Natural killer cell treated with Interleukin-12 subunit alpha and Interleukin-12 subunit beta and Interleukin-15 and Interleukin-18, amount 100 ng/mL, for 72 hours (primary cell): ENCODE measurements at regions not wholly inside any gene's neighbourhood (a gene's known extent, or its start where the extent isn't known, plus 50 kb on each side); places are given as distances from the start of the nearest gene placed in this dataset.

Experiments used
- ATAC-seq, 2 donors: fragments of 150-1000 bp; cut with Tn5 transposase in 1 of 2; sonication (Bioruptor Pico), chemical (Tn5 transposase) in 1 of 2; 2 replicates each; pipeline ENCODE4 v1.10.0; 2021
- DNase-seq: peaks from one replicate; pipeline ENCODE4 v3.0.0; 2022; ENCODE audit warnings: low spot score
- H3K27ac Mint-ChIP-seq, 2 donors: 1 replicate in 1 of 2; 2 replicates in 1 of 2; pipeline ENCODE4 v1.8.0; 2022; ENCODE audit warnings: mixed read lengths in 2 of 2, mild to moderate bottlenecking in 1 of 2, moderate library complexity in 1 of 2
- H3K27me3 Mint-ChIP-seq, 2 donors: 1 replicate in 1 of 2; 2 replicates in 1 of 2; pipeline ENCODE4 v1.8.0; 2022; ENCODE audit warnings: mixed read lengths in 2 of 2
- H3K36me3 Mint-ChIP-seq: one replicate; pipeline ENCODE4 v1.8.0; 2022; ENCODE audit warnings: mixed read lengths
- H3K4me1 Mint-ChIP-seq, 2 donors: 1 replicate in 1 of 2; 2 replicates in 1 of 2; pipeline ENCODE4 v1.8.0; 2022; ENCODE audit warnings: low read depth in 2 of 2, mixed read lengths in 2 of 2, mild to moderate bottlenecking in 1 of 2
- H3K4me3 Mint-ChIP-seq: one replicate; pipeline ENCODE4 v1.8.0; 2022; ENCODE audit warnings: mixed read lengths
- H3K9me3 Mint-ChIP-seq: 2 replicates; pipeline ENCODE4 v1.8.0; 2022; ENCODE audit warnings: mixed read lengths

- peaks cover 20% of the 10 kb centered on the region for H3K36me3 Mint-ChIP-seq
- DNase-seq (no peak), ATAC-seq (no peak)
- H3K9me3 Mint-ChIP-seq, result no peaks in the 10 kb centered on the region
- H3K27ac Mint-ChIP-seq, result peak overlapping the region; percentile 68 to 82
- peaks cover 41 to 59% of the 10 kb centered on the region in 2 donors for H3K4me1 Mint-ChIP-seq
- H3K4me3 Mint-ChIP-seq, result no peak overlapping the region
- no peaks in the 10 kb centered on the region for H3K27me3 Mint-ChIP-seq
These were observed 289.4 kb downstream of the ZEB2 start for GRCh38 chr2:144230448-144231085.

- Mint-ChIP-seq H3K9me3 (no peaks in the 10 kb centered on the region), H3K27ac (peak overlapping the region; percentile 68 to 82), H3K36me3 (peaks cover 20% of the 10 kb centered on the region), H3K27me3 (no peaks in the 10 kb centered on the region), H3K4me3 (peak overlapping the region; percentile 6), H3K4me1 (peaks cover 37 to 56% of the 10 kb centered on the region in 2 donors)
- DNase-seq, result no peak
- no peak for ATAC-seq
These were observed 289.9 kb downstream of the ZEB2 start for GRCh38 chr2:144230033-144230432.

- H3K4me1 Mint-ChIP-seq, result peaks cover 32 to 48% of the 10 kb centered on the region in 2 donors
- H3K4me3 Mint-ChIP-seq, result no peak overlapping the region
- no peak overlapping the region for H3K27ac Mint-ChIP-seq
- H3K9me3 Mint-ChIP-seq, result no peaks in the 10 kb centered on the region
- no peaks in the 10 kb centered on the region for H3K27me3 Mint-ChIP-seq
- peaks cover 17% of the 10 kb centered on the region for H3K36me3 Mint-ChIP-seq
- no peak for ATAC-seq
- DNase-seq, result no peak
These were observed 290.6 kb downstream of the ZEB2 start for GRCh38 chr2:144229296-144229695.

- ATAC-seq, result no peak
- DNase-seq, result no peak
- Mint-ChIP-seq H3K27ac (peak overlapping the region in 1 of 2 donors; percentile 63), H3K36me3 (peaks cover 17% of the 10 kb centered on the region), H3K4me3 (no peak overlapping the region), H3K27me3 (no peaks in the 10 kb centered on the region), H3K4me1 (peaks cover 20 to 31% of the 10 kb centered on the region in 2 donors), H3K9me3 (no peaks in the 10 kb centered on the region)
These were observed 292.4 kb downstream of the ZEB2 start for GRCh38 chr2:144227427-144228105.

GRCh38 chr2:144225076-144225475 lies 294.8 kb downstream of the ZEB2 start:
- Mint-ChIP-seq H3K9me3 (no peaks in the 10 kb centered on the region), H3K27me3 (no peaks in the 10 kb centered on the region), H3K27ac (no peak overlapping the region), H3K36me3 (peaks cover 17% of the 10 kb centered on the region), H3K4me1 (peaks cover 16 to 20% of the 10 kb centered on the region in 2 donors), H3K4me3 (no peak overlapping the region)
- ATAC-seq (no peak), DNase-seq (no peak)

GRCh38 chr2:144224472-144224871 lies 295.4 kb downstream of the ZEB2 start:
- DNase-seq, result no peak
- peaks cover 16 to 19% of the 10 kb centered on the region in 2 donors for H3K4me1 Mint-ChIP-seq
- ATAC-seq, result no peak
- H3K36me3 Mint-ChIP-seq, result peaks cover 17% of the 10 kb centered on the region
- H3K27ac Mint-ChIP-seq, result no peak overlapping the region
- no peak overlapping the region for H3K4me3 Mint-ChIP-seq
- H3K9me3 Mint-ChIP-seq, result no peaks in the 10 kb centered on the region
- H3K27me3 Mint-ChIP-seq, result no peaks in the 10 kb centered on the region

- H3K9me3 Mint-ChIP-seq, result peaks cover 3% of the 10 kb centered on the region
- DNase-seq (no peak), ATAC-seq (no peak)
- no peaks in the 10 kb centered on the region for H3K36me3 Mint-ChIP-seq
- no peaks in the 10 kb centered on the region for H3K27me3 Mint-ChIP-seq
- no peak overlapping the region for H3K4me3 Mint-ChIP-seq
- peaks cover 9 to 12% of the 10 kb centered on the region in 2 donors for H3K4me1 Mint-ChIP-seq
- H3K27ac Mint-ChIP-seq, result no peak overlapping the region
These were observed 299.9 kb downstream of the ZEB2 start for GRCh38 chr2:144219979-144220378.

- no peaks in the 10 kb centered on the region for H3K36me3 Mint-ChIP-seq
- no peak for ATAC-seq
- H3K27ac Mint-ChIP-seq, result no peak overlapping the region
- no peaks in the 10 kb centered on the region for H3K27me3 Mint-ChIP-seq
- no peak overlapping the region for H3K4me3 Mint-ChIP-seq
- no peak for DNase-seq
- H3K9me3 Mint-ChIP-seq, result peaks cover 3% of the 10 kb centered on the region
- H3K4me1 Mint-ChIP-seq, result peaks cover 14 to 16% of the 10 kb centered on the region in 2 donors
These were observed 301.9 kb downstream of the ZEB2 start for GRCh38 chr2:144217853-144218633.

GRCh38 chr2:144215701-144216675 lies 303.9 kb downstream of the ZEB2 start:
- peaks cover 3% of the 10 kb centered on the region for H3K9me3 Mint-ChIP-seq
- peak overlapping the region; percentile 79 to 81 for H3K27ac Mint-ChIP-seq
- DNase-seq (no peak), ATAC-seq (peak in 1 of 2 donors; percentile 69)
- peak overlapping the region; percentile 61 for H3K4me3 Mint-ChIP-seq
- peaks cover 25 to 29% of the 10 kb centered on the region in 2 donors for H3K4me1 Mint-ChIP-seq
- no peaks in the 10 kb centered on the region for H3K36me3 Mint-ChIP-seq
- H3K27me3 Mint-ChIP-seq, result no peaks in the 10 kb centered on the region

- Mint-ChIP-seq H3K36me3 (peaks cover 3% of the 10 kb centered on the region), H3K9me3 (peaks cover 3% of the 10 kb centered on the region), H3K4me3 (no peak overlapping the region), H3K27ac (peak overlapping the region in 1 of 2 donors; percentile 79), H3K27me3 (no peaks in the 10 kb centered on the region), H3K4me1 (peaks cover 27 to 28% of the 10 kb centered on the region in 2 donors)
- DNase-seq (no peak), ATAC-seq (no peak)
These were observed 304.7 kb downstream of the ZEB2 start for GRCh38 chr2:144215207-144215606.

- Mint-ChIP-seq H3K4me1 (peaks cover 28 to 31% of the 10 kb centered on the region in 2 donors), H3K9me3 (peaks cover 3% of the 10 kb centered on the region)
- peak in 1 of 2 donors; percentile 53 for ATAC-seq
These were observed 306.1 kb downstream of the ZEB2 start for GRCh38 chr2:144213797-144214196.

GRCh38 chr2:144211826-144212225 lies 308.1 kb downstream of the ZEB2 start:
- peaks cover 3% of the 10 kb centered on the region for H3K9me3 Mint-ChIP-seq
- H3K4me3 Mint-ChIP-seq, result no peak overlapping the region
- DNase-seq (no peak), ATAC-seq (no peak)
- peaks cover 17% of the 10 kb centered on the region for H3K36me3 Mint-ChIP-seq
- H3K4me1 Mint-ChIP-seq, result peaks cover 28 to 31% of the 10 kb centered on the region in 2 donors
- H3K27me3 Mint-ChIP-seq, result no peaks in the 10 kb centered on the region
- H3K27ac Mint-ChIP-seq, result peak overlapping the region in 1 of 2 donors; percentile 78

More at GRCh38 chr2:144213797-144214196, 306.1 kb downstream of the ZEB2 start:
- Mint-ChIP-seq H3K27me3 (no peaks in the 10 kb centered on the region), H3K27ac (peak overlapping the region; percentile 26 to 57), H3K36me3 (peaks cover 9% of the 10 kb centered on the region), H3K4me3 (peak overlapping the region; percentile 63)
- DNase-seq, result no peak

GRCh38 chr2:144211065-144211464 lies 308.9 kb downstream of the ZEB2 start:
- Mint-ChIP-seq H3K27ac (peak overlapping the region in 1 of 2 donors; percentile 43), H3K36me3 (peaks cover 17% of the 10 kb centered on the region), H3K4me1 (peaks cover 25 to 29% of the 10 kb centered on the region in 2 donors), H3K9me3 (peaks cover 3% of the 10 kb centered on the region), H3K27me3 (no peaks in the 10 kb centered on the region), H3K4me3 (no peak overlapping the region)
- ATAC-seq, result no peak
- no peak for DNase-seq
